Islet precursor cell (in vitro differentiated cells): ENCODE measurements at regions not wholly inside any gene's neighbourhood (a gene's known extent, or its start where the extent isn't known, plus 50 kb on each side); places are given as distances from the start of the nearest gene placed in this dataset.

Source experiments
- DNase-seq: peaks from one replicate; pipeline ENCODE4 v3.0.0-alpha.2; 2018

- DNase-seq: peak; percentile 61
Measured at GRCh38 chr11:133719532-133720235, 125.6 kb downstream of the SPATA19 start.

DNA sequence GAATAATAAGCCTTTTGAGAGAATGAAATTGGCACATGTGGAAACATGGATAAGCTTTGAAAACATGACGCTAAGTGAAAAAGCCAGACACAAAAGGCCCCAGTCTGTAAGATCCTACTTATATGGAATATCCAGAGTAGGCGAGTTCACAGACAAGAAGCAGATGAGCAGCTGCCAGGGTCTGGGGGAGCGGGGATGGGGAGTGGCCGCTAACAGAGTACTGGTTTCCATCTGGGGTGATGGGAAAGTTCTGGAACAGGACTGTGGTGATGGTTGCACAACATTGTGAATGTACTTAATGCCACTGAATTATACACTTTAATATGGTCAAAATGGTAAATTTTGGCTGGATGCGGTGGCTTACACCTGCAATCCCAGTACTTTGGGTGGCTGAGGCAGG is 126.5 kb downstream of the SPATA19 start:
- peak; percentile 71 for DNase-seq

GRCh38 chr11:133718238-133718637 is 127.1 kb downstream of the SPATA19 start:
- peak; percentile 97 for DNase-seq

DNA sequence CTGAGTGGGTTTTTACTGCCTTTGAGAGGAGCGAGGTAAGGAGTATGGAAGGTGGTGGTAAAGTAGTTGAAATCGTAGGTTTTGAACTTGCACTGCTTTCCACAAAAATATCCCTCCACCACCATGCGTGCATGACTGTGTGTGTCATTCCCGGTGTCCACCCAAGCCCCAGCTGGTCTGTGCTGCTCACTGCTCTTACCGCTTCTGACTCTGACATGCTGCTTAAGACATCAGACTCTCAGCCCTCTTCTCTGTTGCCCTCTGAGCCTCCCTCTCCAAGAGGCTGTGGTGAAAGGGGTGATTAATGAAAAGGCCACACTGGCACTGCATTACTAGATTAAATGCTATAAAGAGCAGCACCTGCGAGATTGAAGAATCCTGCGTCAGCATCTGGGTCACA is 128.7 kb downstream of the SPATA19 start:
- DNase-seq: no peak

- DNase-seq: no peak
Measured at GRCh38 chr11:133715602-133716001, 129.7 kb downstream of the SPATA19 start.

- no peak for DNase-seq
Measured at GRCh38 chr11:133714471-133715375, 130.6 kb downstream of the SPATA19 start.

GRCh38 chr11:133713844-133714243 is 131.5 kb downstream of the SPATA19 start:
- no peak for DNase-seq

DNA sequence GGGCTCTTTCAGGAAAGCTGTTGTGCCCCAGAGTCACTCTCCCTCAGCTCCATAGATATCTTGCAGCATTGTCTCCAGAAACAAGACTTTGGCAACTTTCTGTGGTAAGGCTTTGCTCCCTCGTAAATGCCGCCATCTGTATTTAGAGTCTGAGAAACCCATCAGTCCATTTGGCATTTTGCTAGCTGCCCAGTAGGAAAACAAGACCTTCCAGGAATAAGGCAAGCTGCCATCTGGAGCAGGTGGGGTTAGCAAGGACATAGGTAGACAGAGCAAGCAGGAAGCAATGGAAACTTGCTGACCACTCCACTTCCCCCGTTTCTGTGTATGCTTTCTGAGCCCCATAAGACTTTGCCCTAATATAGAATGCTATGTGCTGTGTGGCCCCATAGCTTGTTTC is 131.9 kb downstream of the SPATA19 start:
- DNase-seq: no peak

DNA sequence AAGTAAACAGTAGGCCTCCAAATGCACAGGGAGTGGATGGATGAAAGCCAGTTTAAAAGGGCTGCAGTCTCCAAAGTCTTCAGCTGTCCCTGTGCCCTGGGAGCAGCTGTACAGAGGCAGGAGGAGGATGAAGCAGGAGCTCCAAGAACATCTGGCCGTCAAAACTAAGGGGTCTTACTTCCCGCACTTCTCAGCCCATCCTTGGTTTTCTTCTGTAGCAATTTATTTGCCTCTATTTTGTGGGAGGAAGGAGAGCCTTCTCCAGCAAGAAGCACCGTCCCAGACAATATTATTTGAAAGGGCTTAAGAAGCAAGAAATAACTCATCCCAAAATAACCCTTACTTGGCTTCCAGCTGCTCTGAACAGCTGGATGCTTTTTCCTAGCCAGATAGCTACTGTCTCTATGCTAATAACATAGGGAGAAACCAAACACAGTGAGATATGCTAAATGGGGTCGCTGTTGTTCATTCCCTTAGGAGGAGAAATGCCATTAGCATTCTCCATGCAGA is 133.2 kb downstream of the SPATA19 start:
- no peak for DNase-seq

DNA sequence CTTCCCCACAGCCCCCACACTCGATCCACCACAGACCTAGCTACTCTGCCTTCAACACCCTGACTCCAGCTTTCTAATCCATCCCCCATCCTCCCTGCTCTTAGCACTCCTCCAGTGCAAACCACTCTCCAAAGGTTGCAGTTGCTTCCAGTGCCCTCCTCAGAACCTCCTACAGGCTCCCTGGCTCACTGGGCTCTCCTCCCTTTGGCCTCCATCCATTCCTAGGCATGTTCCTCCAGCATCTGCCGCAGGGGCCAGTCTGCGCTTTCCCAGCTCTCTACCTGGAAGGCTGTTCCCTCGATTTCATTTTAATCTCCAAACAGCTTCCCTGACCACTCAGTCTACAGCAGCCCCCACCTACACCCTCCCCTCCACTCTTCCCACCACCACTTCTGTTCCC is 133.8 kb downstream of the SPATA19 start:
- no peak for DNase-seq

DNA sequence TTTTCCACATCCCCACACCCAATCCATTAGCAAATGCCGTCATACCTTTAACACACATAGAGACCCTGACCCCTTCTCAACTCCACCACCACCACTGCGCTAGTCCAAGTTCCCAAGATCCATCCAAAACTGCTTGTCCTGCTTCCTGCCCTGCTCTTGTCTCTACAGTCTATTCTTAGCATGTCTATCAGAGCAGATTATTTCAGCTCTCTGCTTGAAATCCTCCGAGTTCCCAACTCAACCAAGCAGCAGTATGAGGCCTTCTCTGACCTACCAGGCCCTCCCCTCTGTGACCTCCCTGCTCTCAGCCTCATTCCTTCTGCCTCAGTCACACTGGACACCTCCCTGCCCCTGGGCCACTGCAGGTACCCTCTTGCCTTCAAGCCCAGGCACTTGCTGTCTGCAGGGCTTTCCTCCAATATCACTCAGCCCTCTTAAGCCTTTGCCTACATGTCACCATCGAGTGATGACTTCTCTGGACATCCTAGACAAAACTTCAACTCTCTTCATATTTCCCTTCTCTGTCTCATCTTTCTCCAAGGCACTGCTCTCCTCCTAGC is 134.6 kb downstream of the SPATA19 start:
- DNase-seq: peak; percentile 80

DNA sequence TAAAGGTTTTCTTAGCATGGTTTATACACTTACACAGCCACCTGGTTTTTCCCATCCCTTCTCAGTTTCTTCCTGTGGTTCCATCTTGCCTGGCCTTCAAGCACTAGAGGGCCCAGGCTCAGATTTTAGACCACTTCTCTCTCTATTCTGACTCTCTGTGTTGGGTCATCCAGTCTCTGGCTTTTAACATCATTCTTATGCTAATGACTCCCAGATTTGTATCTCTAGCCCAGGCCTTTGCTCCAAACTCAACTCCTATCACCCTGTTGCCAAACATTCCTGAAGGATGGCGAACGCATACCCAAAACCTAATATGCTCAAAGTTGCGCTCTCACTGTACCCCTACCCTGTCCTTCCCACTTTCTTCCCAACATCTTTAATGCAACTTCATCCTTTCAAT is 135.1 kb downstream of the SPATA19 start:
- DNase-seq: no peak

DNA sequence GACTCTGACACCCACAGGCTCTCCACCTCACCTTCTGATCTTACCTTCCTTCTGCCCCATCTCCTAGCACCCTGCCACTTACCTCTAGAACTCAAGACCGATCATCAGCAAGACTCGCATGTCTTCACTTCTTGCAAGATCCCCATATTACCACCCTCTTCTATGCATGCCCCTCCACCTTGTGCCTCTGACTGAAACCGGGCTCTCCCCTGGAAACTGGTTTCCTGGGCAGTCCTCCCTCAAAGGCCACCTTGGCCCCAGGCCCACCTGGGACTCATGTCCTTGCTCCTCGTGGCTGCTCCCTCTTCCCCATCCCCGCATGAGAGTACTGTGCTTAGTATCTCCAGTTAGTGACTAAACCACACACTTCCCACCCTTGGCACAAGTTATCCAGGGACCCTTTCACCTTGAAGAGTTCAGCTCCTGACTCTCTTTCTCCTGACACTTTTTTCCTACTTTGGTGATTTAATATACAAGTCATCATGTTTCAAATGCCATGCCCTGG is 136.7 kb downstream of the SPATA19 start:
- DNase-seq: no peak

DNA sequence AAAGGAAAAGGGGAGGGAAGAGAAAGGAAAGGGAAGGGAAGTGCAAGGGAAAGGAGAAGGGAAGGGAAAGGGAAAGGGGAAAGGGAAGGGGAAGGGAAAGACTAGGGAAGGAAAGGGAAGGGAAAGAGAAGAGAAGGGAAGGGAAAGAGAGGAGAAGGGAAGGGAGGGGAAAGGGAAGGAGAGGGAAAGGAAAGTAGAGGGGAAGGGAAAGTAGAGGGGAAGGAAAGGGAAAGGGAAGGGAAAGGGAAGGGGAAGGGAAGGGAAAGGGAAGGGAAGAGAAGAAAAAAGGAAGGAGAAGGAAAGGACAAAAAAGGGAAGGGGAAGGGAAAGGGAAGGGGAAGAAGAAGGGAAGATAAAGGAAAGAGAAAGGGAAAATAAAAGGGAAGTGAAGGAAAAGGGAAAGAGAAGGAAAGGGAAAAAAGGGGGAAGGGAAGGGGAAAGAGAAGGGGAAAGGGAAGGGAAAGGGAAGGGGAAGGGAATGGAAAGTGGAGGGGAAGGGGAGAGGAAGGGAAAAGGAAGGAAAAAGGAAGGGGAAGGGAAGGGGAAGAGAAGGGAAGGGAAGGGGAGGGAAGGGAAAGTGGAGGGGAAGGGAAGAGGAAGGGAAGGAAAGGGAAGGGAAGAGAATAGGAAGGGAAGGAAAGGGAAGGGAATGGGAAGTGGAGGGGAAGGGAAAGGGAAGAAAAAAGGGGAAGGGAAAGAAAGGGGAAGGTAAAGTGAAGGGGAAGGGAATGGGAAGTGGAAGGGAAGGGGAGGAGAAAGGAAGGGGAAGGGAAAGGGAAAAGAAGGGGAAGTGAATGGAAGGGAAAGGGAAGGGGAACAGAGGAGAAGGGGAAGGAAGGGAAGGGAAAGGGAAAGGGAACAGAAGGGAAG is 138.2 kb downstream of the SPATA19 start:
- no peak for DNase-seq

GRCh38 chr11:133705873-133706272 is 139.4 kb downstream of the SPATA19 start:
- no peak for DNase-seq

DNA sequence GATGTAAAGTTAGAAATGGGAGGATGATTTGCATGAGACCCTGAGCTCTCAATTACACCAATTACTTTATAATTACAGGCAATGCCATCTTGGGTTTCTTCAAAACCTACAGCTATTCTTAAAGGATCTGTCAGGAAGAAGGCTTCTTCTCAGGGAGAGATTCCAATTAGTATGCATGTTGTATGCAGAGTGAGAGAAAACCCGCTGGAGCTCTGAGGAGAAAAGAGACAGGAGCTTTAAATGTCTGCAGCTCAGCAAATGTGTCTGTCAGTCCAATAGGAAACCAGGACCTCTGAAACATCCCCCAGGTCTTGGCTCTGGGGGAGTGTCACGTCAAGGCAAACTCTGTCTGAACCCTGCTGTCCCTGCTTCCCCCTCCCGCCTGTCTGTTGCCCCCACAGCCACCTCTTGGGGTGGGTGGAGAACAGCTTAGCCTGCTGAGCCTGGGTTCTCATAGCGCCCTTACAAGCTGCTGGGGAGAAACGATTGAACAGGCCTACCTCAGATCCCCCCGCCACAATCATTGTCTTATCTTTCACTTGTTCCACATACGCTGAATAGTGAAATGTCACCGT is 140.2 kb downstream of the SPATA19 start:
- DNase-seq: no peak

- no peak for DNase-seq
Measured at GRCh38 chr11:133699071-133699470, 146.2 kb downstream of the SPATA19 start.

DNA sequence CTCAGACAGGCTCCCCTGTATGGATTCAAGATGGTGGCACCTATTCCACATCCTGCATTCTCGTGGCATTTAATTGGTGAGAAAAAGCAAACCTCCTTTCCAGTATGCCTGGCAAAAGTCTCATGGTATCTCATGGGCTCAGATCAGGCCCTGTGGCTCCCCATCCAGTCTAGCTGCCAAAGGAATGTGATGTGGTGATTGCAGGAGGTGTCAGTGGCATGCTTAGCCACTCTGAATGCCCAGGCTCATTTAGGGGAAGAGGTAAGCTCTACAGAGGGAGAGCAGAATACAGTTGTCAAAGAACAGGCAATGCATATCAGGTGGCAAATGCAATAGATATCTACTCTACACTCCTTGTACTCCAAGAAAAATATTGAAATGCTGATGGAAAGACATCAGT is 146.7 kb downstream of the SPATA19 start:
- DNase-seq: no peak

GRCh38 chr11:133697603-133698180 is 147.6 kb downstream of the SPATA19 start:
- no peak for DNase-seq

DNA sequence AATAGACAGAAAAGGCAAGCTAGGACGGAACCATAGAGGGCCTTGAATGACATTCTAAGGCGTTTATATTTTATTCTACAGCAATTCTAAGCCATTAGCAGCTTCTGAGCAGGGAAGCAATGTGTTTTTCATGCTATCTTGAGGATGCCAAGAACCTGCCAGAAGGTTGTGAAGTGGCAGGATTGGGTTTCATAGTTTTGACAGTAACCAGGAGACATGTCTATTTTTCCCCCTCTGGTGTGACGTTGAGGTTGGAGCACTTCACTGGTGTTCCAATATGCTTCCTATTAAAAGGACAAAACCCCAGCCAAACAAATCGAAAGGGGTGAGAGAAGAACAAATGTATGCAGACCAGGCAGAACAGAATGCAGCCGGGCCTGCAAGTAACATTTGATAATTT is 148.2 kb downstream of the SPATA19 start:
- DNase-seq: no peak

- no peak for DNase-seq
Measured at GRCh38 chr11:133695387-133695786, 149.9 kb downstream of the SPATA19 start.

GRCh38 chr11:133694701-133695100 is 150.6 kb downstream of the SPATA19 start:
- no peak for DNase-seq
